GM19438 (cell line): ENCODE measurements at regions not wholly inside any gene's neighbourhood (a gene's known extent, or its start where the extent isn't known, plus 50 kb on each side); places are given as distances from the start of the nearest gene placed in this dataset.
"Not testable (repeated sequence)": the region's sequence is repeated elsewhere in the genome, so short reads cannot be mapped to it uniquely, and the experiment has no call there.

Experiments used
- ATAC-seq: cut with Tn5 transposase; IDR thresholded peaks from one replicate; pipeline ENCODE4 v1.9.1; 2021; ENCODE audit warnings: low read depth; ENCODE audit not compliant: unreplicated experiment

GRCh38 chr5:156200938-156201787 is 125.8 kb upstream of the SGCD start:
- no peak for ATAC-seq

GRCh38 chr5:156201788-156202403 is 125.1 kb upstream of the SGCD start:
- ATAC-seq, result no peak

- no peak for ATAC-seq
Observed at GRCh38 chr5:156208271-156208670, 118.7 kb upstream of the SGCD start.

- ATAC-seq, result no peak
Observed at GRCh38 chr5:156218367-156219158, 108.4 kb upstream of the SGCD start.

GRCh38 chr5:156219483-156220005 is 107.4 kb upstream of the SGCD start:
- no peak for ATAC-seq

GRCh38 chr5:156221816-156222215 is 105.1 kb upstream of the SGCD start:
- no peak for ATAC-seq

GRCh38 chr5:156223547-156223946 is 103.4 kb upstream of the SGCD start:
- no peak for ATAC-seq

- not testable (repeated sequence) for ATAC-seq
Observed at GRCh38 chr5:156226485-156226884, 100.5 kb upstream of the SGCD start.

GRCh38 chr5:156230887-156231286 is 96.1 kb upstream of the SGCD start:
- no peak for ATAC-seq

GRCh38 chr5:156232251-156232869 is 94.6 kb upstream of the SGCD start:
- no peak for ATAC-seq

GRCh38 chr5:156237361-156237760 is 89.6 kb upstream of the SGCD start:
- ATAC-seq, result no peak

- no peak for ATAC-seq
Observed at GRCh38 chr5:156239800-156240199, 87.2 kb upstream of the SGCD start.

- no peak for ATAC-seq
Observed at GRCh38 chr5:156240414-156240813, 86.5 kb upstream of the SGCD start.

GRCh38 chr5:156241266-156241665 is 85.7 kb upstream of the SGCD start:
- no peak for ATAC-seq

GRCh38 chr5:156245895-156246294 is 81.1 kb upstream of the SGCD start:
- ATAC-seq, result no peak

- ATAC-seq, result no peak
Observed at GRCh38 chr5:156251076-156251475, 75.9 kb upstream of the SGCD start.

- ATAC-seq, result no peak
Observed at GRCh38 chr5:156253130-156253529, 73.8 kb upstream of the SGCD start.

GRCh38 chr5:156254196-156254595 is 72.8 kb upstream of the SGCD start:
- ATAC-seq, result no peak

- ATAC-seq, result no peak
Observed at GRCh38 chr5:156256642-156257041, 70.3 kb upstream of the SGCD start.

- ATAC-seq, result no peak
Observed at GRCh38 chr5:156258934-156259333, 68.0 kb upstream of the SGCD start.

- ATAC-seq, result no peak
Observed at GRCh38 chr5:156259618-156260017, 67.3 kb upstream of the SGCD start.
